Fibroblast of villous mesenchyme (primary cell): ENCODE measurements at regions not wholly inside any gene's neighbourhood (a gene's known extent, or its start where the extent isn't known, plus 50 kb on each side); places are given as distances from the start of the nearest gene placed in this dataset.

ENCODE experiments used
- DNase-seq: peaks from one replicate; pipeline ENCODE4 v3.0.0-alpha.2; 2010; ENCODE audit warnings: low read depth
- H3K4me3 ChIP-seq: 2 replicates; pipeline ENCODE4 v1.5.1; 2011; ENCODE audit warnings: low read depth, mild to moderate bottlenecking, low read length
- TF ChIP-seq, protein P1 (sequence below): IDR thresholded peaks from 2 replicates; pipeline ENCODE4 v1.5.1; 2012; ENCODE audit warnings: low read depth, mild to moderate bottlenecking, low read length; ENCODE audit not compliant: insufficient read depth

GRCh38 chr1:208825300-208825699 is 581.1 kb upstream of the PLXNA2 start:
- DNase-seq, result no peak
- H3K4me3 ChIP-seq, result no peak overlapping the region
- TF ChIP-seq, protein P1, sequence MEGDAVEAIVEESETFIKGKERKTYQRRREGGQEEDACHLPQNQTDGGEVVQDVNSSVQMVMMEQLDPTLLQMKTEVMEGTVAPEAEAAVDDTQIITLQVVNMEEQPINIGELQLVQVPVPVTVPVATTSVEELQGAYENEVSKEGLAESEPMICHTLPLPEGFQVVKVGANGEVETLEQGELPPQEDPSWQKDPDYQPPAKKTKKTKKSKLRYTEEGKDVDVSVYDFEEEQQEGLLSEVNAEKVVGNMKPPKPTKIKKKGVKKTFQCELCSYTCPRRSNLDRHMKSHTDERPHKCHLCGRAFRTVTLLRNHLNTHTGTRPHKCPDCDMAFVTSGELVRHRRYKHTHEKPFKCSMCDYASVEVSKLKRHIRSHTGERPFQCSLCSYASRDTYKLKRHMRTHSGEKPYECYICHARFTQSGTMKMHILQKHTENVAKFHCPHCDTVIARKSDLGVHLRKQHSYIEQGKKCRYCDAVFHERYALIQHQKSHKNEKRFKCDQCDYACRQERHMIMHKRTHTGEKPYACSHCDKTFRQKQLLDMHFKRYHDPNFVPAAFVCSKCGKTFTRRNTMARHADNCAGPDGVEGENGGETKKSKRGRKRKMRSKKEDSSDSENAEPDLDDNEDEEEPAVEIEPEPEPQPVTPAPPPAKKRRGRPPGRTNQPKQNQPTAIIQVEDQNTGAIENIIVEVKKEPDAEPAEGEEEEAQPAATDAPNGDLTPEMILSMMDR, result no peak

- DNase-seq, result no peak
- TF ChIP-seq, protein P1, result no peak
- no peak overlapping the region for H3K4me3 ChIP-seq
These were observed 585.4 kb upstream of the PLXNA2 start for GRCh38 chr1:208829595-208829994.

DNA sequence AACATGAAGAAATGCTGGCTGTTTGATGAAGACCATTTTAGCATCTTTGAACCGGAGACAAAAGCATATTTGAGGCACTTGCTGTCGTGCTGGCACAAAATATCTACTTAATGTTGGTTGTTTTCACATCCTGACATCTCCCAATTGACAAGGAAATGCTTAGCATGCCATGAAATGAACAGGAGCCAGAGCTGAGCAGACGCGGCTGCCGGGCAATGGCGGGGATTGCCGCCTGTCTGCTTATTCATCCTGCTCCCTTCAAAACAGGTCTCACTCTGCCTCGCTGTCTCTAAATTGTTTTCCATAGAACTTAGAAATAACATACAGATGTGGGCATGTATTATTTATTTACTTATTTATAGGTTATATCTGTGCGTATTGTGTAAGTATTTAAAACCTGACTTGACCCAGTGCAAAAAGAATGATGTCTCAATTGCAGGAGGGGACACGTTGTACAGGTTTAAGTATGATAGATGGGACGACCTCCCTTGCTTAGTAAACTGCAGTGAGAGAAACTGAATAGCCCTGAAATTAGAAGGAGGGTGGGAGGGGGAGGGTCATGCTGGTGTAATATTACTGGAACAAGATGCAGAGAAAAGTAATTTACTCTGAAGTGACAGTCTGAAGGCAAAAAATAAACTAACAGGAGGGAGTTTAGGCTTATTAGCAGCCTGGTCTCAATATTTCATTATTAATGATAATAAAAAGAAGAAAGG is 590.4 kb upstream of the PLXNA2 start:
- H3K4me3 ChIP-seq, result no peak overlapping the region
- no peak for DNase-seq
- TF ChIP-seq, protein P1, result no peak

GRCh38 chr1:208835097-208835463 is 590.9 kb upstream of the PLXNA2 start:
- DNase-seq, result no peak
- no peak overlapping the region for H3K4me3 ChIP-seq
- TF ChIP-seq, protein P1, result no peak

DNA sequence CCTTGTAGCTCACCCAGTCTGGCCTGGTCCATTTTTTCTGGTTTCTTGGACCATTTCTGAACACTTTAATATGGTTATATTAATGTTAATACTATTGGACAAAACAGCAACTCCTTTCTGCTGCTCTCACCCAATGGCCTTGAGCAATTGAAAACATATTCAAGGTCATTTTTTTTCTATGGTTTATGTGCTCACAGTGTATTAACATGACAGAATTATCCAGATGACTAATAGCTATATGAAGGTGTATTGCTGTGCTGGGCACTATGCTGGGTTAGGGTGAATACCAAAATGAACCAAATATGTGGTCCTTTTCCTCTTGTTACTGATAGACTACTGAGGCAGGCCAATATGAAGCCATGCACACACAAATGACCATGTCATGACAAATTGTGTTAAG is 591.6 kb upstream of the PLXNA2 start:
- H3K4me3 ChIP-seq, result no peak overlapping the region
- TF ChIP-seq, protein P1, result no peak

DNA sequence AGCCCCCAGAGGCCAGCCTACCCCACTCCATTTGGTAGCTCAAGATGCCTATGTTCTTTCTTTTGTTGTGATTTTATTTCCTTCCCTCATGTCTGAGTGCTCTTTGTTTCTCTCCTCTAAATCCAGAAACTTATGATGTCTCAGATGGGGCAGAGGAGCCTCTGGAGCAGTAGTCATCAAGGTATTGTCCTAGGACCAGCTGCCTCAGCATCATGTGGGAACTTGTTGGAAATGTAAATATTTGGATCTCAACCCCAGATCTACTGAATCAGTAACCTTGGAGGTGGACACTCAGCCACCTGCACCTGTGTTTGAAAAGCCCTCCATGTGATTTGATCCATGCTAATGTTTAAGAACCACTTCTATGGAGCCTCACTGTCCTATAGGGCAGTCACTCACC is 593.1 kb upstream of the PLXNA2 start:
- no peak for DNase-seq
- TF ChIP-seq, protein P1, result no peak
- H3K4me3 ChIP-seq, result no peak overlapping the region

More for the DNA sequence above, 591.6 kb upstream of the PLXNA2 start:
- DNase-seq, result no peak

GRCh38 chr1:208841436-208841835 is 597.3 kb upstream of the PLXNA2 start:
- TF ChIP-seq, protein P1, result no peak
- no peak for DNase-seq
- no peak overlapping the region for H3K4me3 ChIP-seq
